ENCODE measurements at regions not wholly inside any gene's neighbourhood (a gene's known extent, or its start where the extent isn't known, plus 50 kb on each side); places are given as distances from the start of the nearest gene placed in this dataset.

DNA sequence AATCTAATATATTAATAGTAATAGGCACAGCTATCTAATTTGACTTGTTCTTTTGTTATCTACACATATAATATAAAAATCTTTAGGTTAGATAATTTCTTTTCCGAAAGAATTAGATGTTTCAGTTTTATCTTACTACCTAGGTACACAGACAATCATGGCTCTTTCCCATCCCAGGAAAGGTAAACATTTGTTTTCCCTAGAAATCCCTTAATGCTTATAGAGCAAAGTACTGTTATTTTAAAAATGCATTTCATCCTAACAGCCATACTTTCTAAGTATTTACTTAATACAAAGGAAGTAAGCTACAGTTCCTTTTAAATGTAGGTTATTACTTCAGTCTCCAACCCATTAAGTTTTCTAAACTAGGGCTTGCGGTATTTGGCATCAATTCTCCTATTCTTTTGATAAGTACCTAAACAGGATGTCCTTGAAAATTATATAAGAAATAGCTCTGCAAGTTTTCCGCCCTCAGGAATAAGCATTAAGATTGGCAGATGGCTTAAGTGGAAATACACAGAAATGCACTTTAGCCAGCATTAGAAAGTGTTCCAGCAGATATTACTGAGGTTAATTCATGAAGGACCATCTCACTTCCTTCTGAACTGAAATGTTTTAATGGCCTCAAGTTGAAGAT, 616.2 kb upstream of the SPRY2 start:
- TF ChIP-seq, protein P1, sequence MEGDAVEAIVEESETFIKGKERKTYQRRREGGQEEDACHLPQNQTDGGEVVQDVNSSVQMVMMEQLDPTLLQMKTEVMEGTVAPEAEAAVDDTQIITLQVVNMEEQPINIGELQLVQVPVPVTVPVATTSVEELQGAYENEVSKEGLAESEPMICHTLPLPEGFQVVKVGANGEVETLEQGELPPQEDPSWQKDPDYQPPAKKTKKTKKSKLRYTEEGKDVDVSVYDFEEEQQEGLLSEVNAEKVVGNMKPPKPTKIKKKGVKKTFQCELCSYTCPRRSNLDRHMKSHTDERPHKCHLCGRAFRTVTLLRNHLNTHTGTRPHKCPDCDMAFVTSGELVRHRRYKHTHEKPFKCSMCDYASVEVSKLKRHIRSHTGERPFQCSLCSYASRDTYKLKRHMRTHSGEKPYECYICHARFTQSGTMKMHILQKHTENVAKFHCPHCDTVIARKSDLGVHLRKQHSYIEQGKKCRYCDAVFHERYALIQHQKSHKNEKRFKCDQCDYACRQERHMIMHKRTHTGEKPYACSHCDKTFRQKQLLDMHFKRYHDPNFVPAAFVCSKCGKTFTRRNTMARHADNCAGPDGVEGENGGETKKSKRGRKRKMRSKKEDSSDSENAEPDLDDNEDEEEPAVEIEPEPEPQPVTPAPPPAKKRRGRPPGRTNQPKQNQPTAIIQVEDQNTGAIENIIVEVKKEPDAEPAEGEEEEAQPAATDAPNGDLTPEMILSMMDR (conservative IDR thresholded peaks at IDR 0.05; ENCODE audit: low read depth, low read length) = no peak
- no peak for TF ChIP-seq BHLHE40 (IDR thresholded peaks at IDR 0.05; ENCODE audit: low read depth, low read length)

All from IMR-90 (cell line).